ENCODE measurements at regions not wholly inside any gene's neighbourhood (a gene's known extent, or its start where the extent isn't known, plus 50 kb on each side); places are given as distances from the start of the nearest gene placed in this dataset.
A peak's percentile ranks its signal among the peaks of the same experiment; 100 is the strongest.

GRCh38 chr10:128206676-128207075 lies 80.5 kb upstream of the MKI67 start:
- no peaks in the 10 kb centered on the region for H4K20me1 ChIP-seq (ENCODE audit: insufficient read depth, low read length)
- H2AFZ ChIP-seq (ENCODE audit: low read length), result no peak overlapping the region
- no peaks in the 10 kb centered on the region for H3K4me1 ChIP-seq (ENCODE audit: insufficient read depth, low read length)
- peaks cover 6% of the 10 kb centered on the region; the same call in 1 of the 2 replicates for H3K9me3 ChIP-seq (ENCODE audit: low read length)
- DNase-seq (ENCODE audit: low spot score) (no peak), FAIRE-seq (no peak), ATAC-seq (no peak)
- ChIA-PET CTCF (ENCODE audit: low intra/inter-chr PET ratio, low total read pairs) (no interaction called here), POLR2A (no interaction called here)
- BruUV-seq (replicated peaks), result no TSS peak
- intact Hi-C loops (cut with micrococcal nuclease; ENCODE audit: unreplicated experiment) (no loop called here), in situ Hi-C loops (cut with HindIII; ENCODE audit: extremely low pct_ligation_motif_present, low pct_unique_long_range_greater_than_20kb) (no loop called here)
- no peak overlapping the region for H3K4me3 ChIP-seq (replicated peaks in 1 of 3; ENCODE audit: insufficient read depth in 1 of 3, low read depth in 2 of 3, low read length in 3 of 3)
- 23% methylated on average over 4 of the region's 4 CpGs for WGBS (ENCODE audit: low lambda C conversion rate)
- peaks cover 0 to 7% of the 10 kb centered on the region in 2 experiments; a peak in 1 of 5 replicates for H3K27me3 ChIP-seq (ENCODE audit: control insufficient read depth in 1 of 2, insufficient read depth in 2 of 2, low read length in 2 of 2)
- H3K9ac ChIP-seq (ENCODE audit: insufficient read depth, low read depth, low read length), result no peak overlapping the region
- TF ChIP-seq GFI1 (CRISPR knock-in tag; IDR thresholded peaks at IDR 0.05; ENCODE audit: borderline replicate concordance), result no peak
- TF ChIP-seq NR2F2 (IDR thresholded peaks at IDR 0.05; ENCODE audit: borderline replicate concordance, low read depth), result no peak
- no peak for TF ChIP-seq ZBTB44 (CRISPR knock-in tag; IDR thresholded peaks at IDR 0.05)
- TF ChIP-seq NCOA2 (CRISPR knock-in tag; IDR thresholded peaks at IDR 0.05), result no peak
- no peak for TF ChIP-seq CHD4 (IDR thresholded peaks at IDR 0.05; ENCODE audit: borderline replicate concordance, low read length)
- no peak for TF ChIP-seq POLR2AphosphoS5 (IDR thresholded peaks at IDR 0.05; ENCODE audit: low read depth, low read length)
- H3K4me2 ChIP-seq (ENCODE audit: low read depth, low read length), result no peak overlapping the region
- no peak overlapping the region for H3K27ac ChIP-seq (ENCODE audit: extremely low read length, insufficient read depth, low read length)
- H3K79me2 ChIP-seq (ENCODE audit: insufficient read depth, low read length), result no peaks in the 10 kb centered on the region
- no peaks in the 10 kb centered on the region for H3K36me3 ChIP-seq (replicated peaks in 1 of 2; ENCODE audit: control insufficient read depth in 1 of 2, insufficient read depth in 2 of 2, low read length in 2 of 2)

GRCh38 chr10:128209862-128210214 lies 83.6 kb upstream of the MKI67 start:
- no peaks in the 10 kb centered on the region for H3K36me3 ChIP-seq (replicated peaks in 1 of 2; ENCODE audit: control insufficient read depth in 1 of 2, insufficient read depth in 2 of 2, low read length in 2 of 2)
- H3K4me2 ChIP-seq (ENCODE audit: low read depth, low read length), result no peak overlapping the region; the same call in 1 of the 2 replicates
- 0 out of 2 replicates have a peak, but pooled peaks cover 2% of the 10 kb centered on the region for H4K20me1 ChIP-seq (ENCODE audit: insufficient read depth, low read length)
- no TSS peak for BruUV-seq (replicated peaks)
- H3K9ac ChIP-seq (ENCODE audit: insufficient read depth, low read depth, low read length), result no peak overlapping the region
- peaks cover 0 to 28% of the 10 kb centered on the region in 2 experiments; a peak in 4 of 5 replicates for H3K27me3 ChIP-seq (ENCODE audit: control insufficient read depth in 1 of 2, insufficient read depth in 2 of 2, low read length in 2 of 2)
- FAIRE-seq, result no peak
- H3K27ac ChIP-seq (ENCODE audit: extremely low read length, insufficient read depth, low read length), result no peak overlapping the region
- no peak overlapping the region for H3K4me3 ChIP-seq (replicated peaks in 1 of 3; ENCODE audit: insufficient read depth in 1 of 3, low read depth in 2 of 3, low read length in 3 of 3)
- in situ Hi-C loops (cut with HindIII; ENCODE audit: extremely low pct_ligation_motif_present, low pct_unique_long_range_greater_than_20kb) (no loop called here), intact Hi-C loops (cut with micrococcal nuclease; ENCODE audit: unreplicated experiment) (loop anchor here (5.0 kb wide), 1 partner anchor 133 kb away; no protein-coding TSS in a partner anchor)
- no peak for TF ChIP-seq HCFC1 (IDR thresholded peaks at IDR 0.05; ENCODE audit: low read depth, low read length)
- TF ChIP-seq RNF2 (conservative IDR thresholded peaks at IDR 0.05; ENCODE audit: low read depth), result no peak
- TF ChIP-seq ZNF687 (CRISPR knock-in tag; IDR thresholded peaks at IDR 0.05), result 0 out of 2 replicates have a peak, but pooled peaks have one; percentile 5
- 0 out of 2 replicates have a peak, but pooled peaks have one; percentile 27 for TF ChIP-seq HES4 (CRISPR knock-in tag; IDR thresholded peaks at IDR 0.05; ENCODE audit: borderline replicate concordance)
- no peak for TF ChIP-seq ZNF615 (CRISPR knock-in tag; IDR thresholded peaks at IDR 0.05; ENCODE audit: borderline replicate concordance)
- TF ChIP-seq ZBTB33 (CRISPR knock-in tag; IDR thresholded peaks at IDR 0.05), result 0 out of 2 replicates have a peak, but pooled peaks have one; percentile 36
- no peaks in the 10 kb centered on the region for H3K9me3 ChIP-seq (ENCODE audit: low read length)
- ATAC-seq, result peak; percentile 20; the same call in 2 of the 3 replicates
- no peak overlapping the region for H2AFZ ChIP-seq (ENCODE audit: low read length)
- WGBS (ENCODE audit: low lambda C conversion rate), result 81% methylated on average over 13 of the region's 13 CpGs
- no peaks in the 10 kb centered on the region for H3K4me1 ChIP-seq (ENCODE audit: insufficient read depth, low read length)
- no peaks in the 10 kb centered on the region for H3K79me2 ChIP-seq (ENCODE audit: insufficient read depth, low read length)
- CTCF ChIA-PET (ENCODE audit: low intra/inter-chr PET ratio, low total read pairs), result no interaction called here
- no peak for DNase-seq (ENCODE audit: low spot score)
- POLR2A ChIA-PET, result no interaction called here

Data from HepG2 (cell line).